ENCODE measurements at regions not wholly inside any gene's neighbourhood (a gene's known extent, or its start where the extent isn't known, plus 50 kb on each side); places are given as distances from the start of the nearest gene placed in this dataset.

GRCh38 chr14:85056267-85056666 lies 473.7 kb upstream of the FLRT2 start:
- Histone ChIP-seq H3K27me3 (ENCODE audit: insufficient read depth, low read length) (no peaks in the 10 kb centered on the region), H3K4me3 (ENCODE audit: low read depth, low read length, poor library complexity, severe bottlenecking) (no peak overlapping the region), H3K79me2 (ENCODE audit: insufficient read depth, low read length) (no peaks in the 10 kb centered on the region), H3K4me1 (ENCODE audit: insufficient read depth, low read length, severe bottlenecking) (no peaks in the 10 kb centered on the region), H3K36me3 (ENCODE audit: insufficient read depth, low read length) (no peaks in the 10 kb centered on the region), H3K9me3 (ENCODE audit: low read length) (no peaks in the 10 kb centered on the region), H3K27ac (ENCODE audit: low read depth, low read length, poor library complexity, severe bottlenecking) (no peak overlapping the region), H2AFZ (ENCODE audit: low read length) (no peak overlapping the region), H3K9ac (ENCODE audit: low read length) (no peak overlapping the region), H3K9me2 (ENCODE audit: low read depth, low read length) (no peaks in the 10 kb centered on the region), H4K20me1 (ENCODE audit: insufficient read depth, low read length) (no peaks in the 10 kb centered on the region), H3K4me2 (ENCODE audit: low read length) (no peak overlapping the region), H3F3A (ENCODE audit: insufficient read depth, low read length) (no peaks in the 10 kb centered on the region)
- TF ChIP-seq CTCF (IDR thresholded peaks at IDR 0.05; ENCODE audit: low read length) (no peak), EZH2 (IDR thresholded peaks at IDR 0.05; ENCODE audit: borderline replicate concordance, low read length) (no peak)

- H3K4me2 ChIP-seq (ENCODE audit: low read length): no peak overlapping the region
- H3K36me3 ChIP-seq (ENCODE audit: insufficient read depth, low read length): no peaks in the 10 kb centered on the region
- no peaks in the 10 kb centered on the region for H3F3A ChIP-seq (ENCODE audit: insufficient read depth, low read length)
- no peaks in the 10 kb centered on the region for H3K27me3 ChIP-seq (ENCODE audit: insufficient read depth, low read length)
- H3K9me3 ChIP-seq (ENCODE audit: low read length): no peaks in the 10 kb centered on the region
- no peak overlapping the region for H3K27ac ChIP-seq (ENCODE audit: low read depth, low read length, poor library complexity, severe bottlenecking)
- TF ChIP-seq CTCF (IDR thresholded peaks at IDR 0.05; ENCODE audit: low read length): no peak
- TF ChIP-seq EZH2 (IDR thresholded peaks at IDR 0.05; ENCODE audit: borderline replicate concordance, low read length): no peak
- H3K9me2 ChIP-seq (ENCODE audit: low read depth, low read length): no peaks in the 10 kb centered on the region
- no peak overlapping the region for H3K9ac ChIP-seq (ENCODE audit: low read length)
- no peaks in the 10 kb centered on the region for H4K20me1 ChIP-seq (ENCODE audit: insufficient read depth, low read length)
- H3K4me1 ChIP-seq (ENCODE audit: insufficient read depth, low read length, severe bottlenecking): no peaks in the 10 kb centered on the region
- no peaks in the 10 kb centered on the region for H3K79me2 ChIP-seq (ENCODE audit: insufficient read depth, low read length)
- H2AFZ ChIP-seq (ENCODE audit: low read length): no peak overlapping the region
- no peak overlapping the region for H3K4me3 ChIP-seq (ENCODE audit: low read depth, low read length, poor library complexity, severe bottlenecking)
Observed at GRCh38 chr14:85057221-85057620, 472.7 kb upstream of the FLRT2 start.

GRCh38 chr14:85058150-85058549 lies 471.8 kb upstream of the FLRT2 start:
- Histone ChIP-seq H2AFZ (ENCODE audit: low read length) (no peak overlapping the region), H3K27ac (ENCODE audit: low read depth, low read length, poor library complexity, severe bottlenecking) (no peak overlapping the region), H4K20me1 (ENCODE audit: insufficient read depth, low read length) (no peaks in the 10 kb centered on the region), H3K27me3 (ENCODE audit: insufficient read depth, low read length) (no peaks in the 10 kb centered on the region), H3K9me3 (ENCODE audit: low read length) (no peaks in the 10 kb centered on the region), H3K4me3 (ENCODE audit: low read depth, low read length, poor library complexity, severe bottlenecking) (no peak overlapping the region), H3K9ac (ENCODE audit: low read length) (no peak overlapping the region), H3K9me2 (ENCODE audit: low read depth, low read length) (no peaks in the 10 kb centered on the region), H3K79me2 (ENCODE audit: insufficient read depth, low read length) (no peaks in the 10 kb centered on the region), H3K4me2 (ENCODE audit: low read length) (no peak overlapping the region), H3K36me3 (ENCODE audit: insufficient read depth, low read length) (no peaks in the 10 kb centered on the region), H3K4me1 (ENCODE audit: insufficient read depth, low read length, severe bottlenecking) (no peaks in the 10 kb centered on the region), H3F3A (ENCODE audit: insufficient read depth, low read length) (no peaks in the 10 kb centered on the region)
- no peak for TF ChIP-seq CTCF (IDR thresholded peaks at IDR 0.05; ENCODE audit: low read length)
- TF ChIP-seq EZH2 (IDR thresholded peaks at IDR 0.05; ENCODE audit: borderline replicate concordance, low read length): no peak
